Ovary (tissue), 7 donors: ENCODE measurements at regions not wholly inside any gene's neighbourhood (a gene's known extent, or its start where the extent isn't known, plus 50 kb on each side); places are given as distances from the start of the nearest gene placed in this dataset.

ENCODE experiments used
- DNase-seq, 5 donors: peaks; one replicate each; pipeline ENCODE4 v3.0.0-alpha.2; 2019 to 2020
- H3K27ac ChIP-seq, 2 donors: fragments of 200-600 bp; one replicate each; pipeline versions ENCODE4 v1.5.1 to v1.8.0; 2019 to 2022
- H3K27me3 ChIP-seq: fragments of 200-600 bp; one replicate; pipeline ENCODE4 v1.8.0; 2022
- H3K36me3 ChIP-seq: fragments of 200-600 bp; sonication (generic); one replicate; pipeline ENCODE4 v1.5.1; 2019
- H3K4me1 ChIP-seq: one replicate; pipeline ENCODE4 v1.8.1; 2013; ENCODE audit warnings: mild to moderate bottlenecking, moderate library complexity; ENCODE audit not compliant: insufficient read depth
- H3K4me3 ChIP-seq: fragments of 200-600 bp; sonication (generic); one replicate; pipeline ENCODE4 v1.5.1; 2017
- H3K9me3 ChIP-seq, 2 donors: fragments of 200-600 bp in 1 of 2; sonication (generic) in 1 of 2; one replicate each; pipeline versions ENCODE4 v1.5.1 to v1.8.1; 2013 to 2019; ENCODE audit warnings: mild to moderate bottlenecking in 1 of 2, moderate library complexity in 1 of 2
- CTCF ChIP-seq, 3 donors: fragments of 450-650 bp in 2 of 3; fragments of 200-600 bp in 1 of 3; IDR thresholded peaks; one replicate each; pipeline versions ENCODE4 v1.5.1 to v1.8.0; 2016 to 2022; ENCODE audit warnings: antibody characterized with exemption in 3 of 3, mild to moderate bottlenecking in 1 of 3
- EP300 ChIP-seq: sonication (generic); formaldehyde crosslinking; IDR thresholded peaks from one replicate; pipeline ENCODE4 v1.6.1; 2017; ENCODE audit warnings: antibody characterized with exemption
- POLR2A ChIP-seq: fragments of 450-650 bp; IDR thresholded peaks from one replicate; pipeline ENCODE4 v1.6.1; 2017; ENCODE audit warnings: antibody characterized with exemption, mild to moderate bottlenecking, moderate library complexity
- WGBS, 3 donors: extraction: QIAGEN DNeasy Blood & Tissue Kit in 1 of 3; methylation state at CpG; one replicate each; pipeline versions ENCODE4 v1.1.5 to v1.1.7; 2013 to 2017; 5-methylcytosine and 5-hydroxymethylcytosine counted together
- intact Hi-C, 4 donors: fragments of 100-400 bp; cut with DNase I; formaldehyde crosslinking; loops; one replicate each; pipeline versions ENCODE4 v1.11.0 to v1.15.1; 2022 to 2023
- donor health status: DM: no; HTN: no; CAD: no; lungs with moderate emphysema.
- donor health status: DM: no; HTN: no; CAD: no.
- donor health status: Bipolar disorder and iron deficiency.
- donor health status: DM: no; HTN: no; CAD: no.
- donor health status: DM: yes; HTN: yes; CAD: no.

GRCh38 chr3:24639061-24639460 lies 144.4 kb upstream of the THRB start:
- intact Hi-C loops: no loop called here
- Histone ChIP-seq H3K9me3 (no peaks in the 10 kb centered on the region), H3K4me3 (no peak overlapping the region), H3K27me3 (no peaks in the 10 kb centered on the region), H3K4me1 (peaks cover 1% of the 10 kb centered on the region), H3K36me3 (no peaks in the 10 kb centered on the region), H3K27ac (no peak overlapping the region)
- 78 to 100% (median 88%) methylated on average over 1 of the region's 1 CpG for WGBS, 3 donors
- DNase-seq: no peak
- TF ChIP-seq POLR2A: no peak
- no peak for TF ChIP-seq EP300
- TF ChIP-seq CTCF (IDR thresholded peaks at IDR 0.05): no peak

DNA sequence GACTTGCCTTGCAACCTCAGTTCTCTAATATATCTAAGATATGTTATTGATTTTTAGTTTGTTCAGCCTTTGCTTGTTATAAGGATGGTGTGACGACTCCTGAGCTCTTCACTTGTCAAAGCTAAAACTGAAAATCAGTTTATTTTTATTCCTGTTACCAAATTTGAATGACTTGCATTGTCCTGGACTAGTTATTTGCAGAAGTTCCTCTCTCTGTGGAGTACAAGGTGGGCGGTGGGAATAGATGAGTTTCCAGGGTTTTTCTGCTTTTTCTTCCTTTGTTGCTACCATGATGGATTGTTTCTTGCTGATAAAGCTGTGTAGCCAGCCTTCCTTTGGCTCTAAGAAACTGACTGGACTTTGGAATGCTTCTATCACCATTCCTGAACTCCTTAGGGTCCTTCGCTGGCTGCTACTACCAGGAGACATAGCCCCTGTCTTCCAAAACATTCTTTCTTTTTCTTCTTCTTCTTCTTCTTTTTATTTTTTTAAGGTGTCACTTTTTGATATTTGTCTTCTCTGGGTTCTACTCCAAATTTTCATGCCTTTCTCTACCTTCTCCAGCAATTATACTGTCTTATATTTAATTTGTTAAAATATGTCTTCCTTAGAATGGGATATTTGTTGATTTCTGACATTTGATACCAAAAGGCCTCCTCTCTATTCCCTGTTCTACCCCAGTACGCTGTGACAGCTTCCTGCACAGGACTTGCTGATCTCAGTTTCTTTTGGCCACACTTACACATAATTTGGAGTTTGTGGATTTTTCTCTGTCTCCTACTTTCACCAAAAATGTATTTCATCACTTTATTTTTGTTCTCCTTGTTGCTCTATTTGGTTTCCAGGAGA lies 145.1 kb upstream of the THRB start:
- Histone ChIP-seq H3K4me3 (no peak overlapping the region), H3K36me3 (no peaks in the 10 kb centered on the region), H3K9me3 (no peaks in the 10 kb centered on the region), H3K4me1 (peaks cover 1% of the 10 kb centered on the region), H3K27me3 (no peaks in the 10 kb centered on the region), H3K27ac (no peak overlapping the region)
- intact Hi-C loops: no loop called here
- 88 to 94% (median 90%) methylated on average over 4 of the region's 4 CpGs for WGBS, 3 donors
- DNase-seq: no peak
- TF ChIP-seq POLR2A (no peak), EP300 (no peak), CTCF (IDR thresholded peaks at IDR 0.05) (no peak)

GRCh38 chr3:24640330-24640877 lies 145.8 kb upstream of the THRB start:
- H3K27me3 ChIP-seq: no peaks in the 10 kb centered on the region
- no peaks in the 10 kb centered on the region for H3K9me3 ChIP-seq
- H3K4me1 ChIP-seq: peaks cover 1% of the 10 kb centered on the region
- WGBS, 3 donors: 56 to 80% (median 62%) methylated on average over 3 of the region's 3 CpGs
- intact Hi-C loops: no loop called here
- no peak for DNase-seq
- H3K27ac ChIP-seq: no peak overlapping the region
- TF ChIP-seq EP300 (no peak), POLR2A (no peak), CTCF (IDR thresholded peaks at IDR 0.05) (no peak)
- no peaks in the 10 kb centered on the region for H3K36me3 ChIP-seq
- H3K4me3 ChIP-seq: no peak overlapping the region

DNA sequence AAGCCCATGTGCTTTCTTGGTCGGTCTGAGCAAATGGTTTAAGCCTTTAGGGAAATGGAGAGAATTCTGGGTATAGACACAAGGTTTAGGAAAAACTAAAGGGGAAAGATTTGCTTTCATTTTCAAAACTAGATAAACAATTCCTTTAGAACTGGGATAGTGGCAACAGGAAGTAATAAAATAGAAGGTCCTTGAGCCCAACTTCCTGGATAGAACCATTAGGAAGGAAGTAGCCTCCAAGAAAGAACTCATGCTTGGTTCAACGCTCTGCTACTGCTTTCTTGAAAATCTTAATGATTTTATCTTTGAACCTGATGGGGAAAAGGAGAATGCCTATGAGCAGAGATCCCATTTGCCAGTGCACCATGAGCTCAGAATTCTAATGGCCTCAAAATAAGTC lies 147.0 kb upstream of the THRB start:
- TF ChIP-seq POLR2A (no peak), CTCF (IDR thresholded peaks at IDR 0.05) (no peak), EP300 (no peak)
- H3K4me1 ChIP-seq: peaks cover 1% of the 10 kb centered on the region
- 71 to 77% (median 72%) methylated on average over 2 of the region's 2 CpGs for WGBS, 3 donors
- intact Hi-C loops: no loop called here
- no peaks in the 10 kb centered on the region for H3K27me3 ChIP-seq
- DNase-seq: no peak
- H3K4me3 ChIP-seq: no peak overlapping the region
- no peaks in the 10 kb centered on the region for H3K9me3 ChIP-seq
- H3K36me3 ChIP-seq: no peaks in the 10 kb centered on the region
- H3K27ac ChIP-seq: no peak overlapping the region
